ENCODE measurements at regions not wholly inside any gene's neighbourhood (a gene's known extent, or its start where the extent isn't known, plus 50 kb on each side); places are given as distances from the start of the nearest gene placed in this dataset.

DNA sequence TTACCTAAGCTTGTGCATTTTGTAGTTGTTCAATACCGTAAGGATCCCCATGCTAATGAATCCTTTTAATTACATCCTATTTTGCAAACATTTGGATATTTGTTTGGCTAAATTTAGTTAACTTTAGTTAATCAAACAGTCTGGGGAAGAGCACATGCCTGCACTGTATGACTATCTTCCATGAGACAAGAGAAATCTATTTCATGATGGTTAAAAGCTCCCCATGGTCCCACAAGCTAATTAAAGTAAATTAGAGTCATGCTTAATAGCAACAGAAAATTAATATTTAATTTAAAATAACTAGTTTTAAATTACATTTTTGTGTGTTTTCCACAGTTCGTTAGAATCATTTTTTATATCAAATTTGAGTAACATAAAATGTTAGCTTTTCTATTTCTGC, 95.4 kb upstream of the S1PR1 start:
- no peaks in the 10 kb centered on the region for H3K9me2 ChIP-seq (replicated peaks; ENCODE audit: low read depth, low read length)
- no peaks in the 10 kb centered on the region for H3K27me3 ChIP-seq (ENCODE audit: insufficient read depth, low read length, poor library complexity, severe bottlenecking)

DNA sequence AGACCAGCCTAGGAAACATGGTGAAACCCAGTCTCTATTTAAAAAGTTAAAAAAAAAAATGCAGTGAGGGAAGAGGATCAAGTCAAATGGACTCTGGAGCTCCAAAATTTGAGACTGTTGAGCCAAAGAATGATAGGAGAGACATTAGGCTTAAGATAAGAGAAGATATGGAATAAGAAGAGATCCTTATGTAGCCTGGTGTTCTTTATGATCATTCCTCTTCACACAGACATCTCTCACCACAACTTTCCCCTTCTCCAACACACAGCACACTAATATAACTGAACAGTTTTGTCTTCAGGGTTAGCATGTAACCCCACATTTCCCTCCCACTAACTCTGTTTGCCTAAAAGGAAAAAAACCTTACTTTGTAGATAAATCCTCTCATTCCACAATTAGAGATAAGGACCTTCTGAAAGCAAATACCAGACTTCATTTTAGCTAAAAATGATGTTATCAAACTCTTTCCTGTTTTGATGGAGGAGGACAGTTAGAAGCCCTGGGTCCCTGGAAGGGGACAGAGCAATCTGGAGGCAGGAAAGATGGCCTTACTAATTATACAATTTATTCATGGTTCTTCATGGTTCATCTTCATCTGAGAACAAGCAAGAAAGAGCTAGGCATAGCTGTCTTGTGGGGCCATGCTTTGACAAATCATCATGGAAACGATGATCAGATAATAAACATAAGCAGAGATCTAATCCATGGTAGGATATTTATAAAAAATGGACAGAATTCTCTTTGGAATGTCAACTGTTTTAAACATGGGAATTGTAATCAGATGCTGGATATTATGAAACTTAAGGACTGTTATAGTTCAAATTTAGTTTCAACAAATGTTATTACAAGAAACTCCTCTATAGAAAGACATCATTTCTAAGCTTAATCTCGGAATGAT, 96.7 kb upstream of the S1PR1 start:
- Histone ChIP-seq H2AFZ (ENCODE audit: low read length) (0 out of 2 replicates have a peak overlapping the region, but pooled peaks have one; percentile 4), H3K9ac (ENCODE audit: low read depth, low read length, poor library complexity, severe bottlenecking) (no peak overlapping the region), H3K79me2 (ENCODE audit: insufficient read depth, low read length) (no peaks in the 10 kb centered on the region), H3K27me3 (ENCODE audit: insufficient read depth, low read length, poor library complexity, severe bottlenecking) (no peaks in the 10 kb centered on the region), H3K9me3 (ENCODE audit: insufficient read depth, low read depth, low read length) (no peaks in the 10 kb centered on the region), H3K36me3 (ENCODE audit: insufficient read depth, low read length) (no peaks in the 10 kb centered on the region), H4K20me1 (ENCODE audit: insufficient read depth, low read length, poor library complexity, severe bottlenecking) (no peaks in the 10 kb centered on the region), H3K9me2 (replicated peaks; ENCODE audit: low read depth, low read length) (no peaks in the 10 kb centered on the region), H3K4me1 (ENCODE audit: insufficient read depth, low read length, poor library complexity, severe bottlenecking) (peaks cover 18% of the 10 kb centered on the region), H3F3A (ENCODE audit: low read depth) (no peaks in the 10 kb centered on the region), H3K4me3 (ENCODE audit: low read length, poor library complexity, severe bottlenecking) (no peak overlapping the region), H3K4me2 (ENCODE audit: low read depth, low read length, poor library complexity, severe bottlenecking) (no peak overlapping the region)
- no peak for TF ChIP-seq EZH2phosphoT487 (IDR thresholded peaks at IDR 0.05; ENCODE audit: borderline replicate concordance)
- TF ChIP-seq, protein P1, sequence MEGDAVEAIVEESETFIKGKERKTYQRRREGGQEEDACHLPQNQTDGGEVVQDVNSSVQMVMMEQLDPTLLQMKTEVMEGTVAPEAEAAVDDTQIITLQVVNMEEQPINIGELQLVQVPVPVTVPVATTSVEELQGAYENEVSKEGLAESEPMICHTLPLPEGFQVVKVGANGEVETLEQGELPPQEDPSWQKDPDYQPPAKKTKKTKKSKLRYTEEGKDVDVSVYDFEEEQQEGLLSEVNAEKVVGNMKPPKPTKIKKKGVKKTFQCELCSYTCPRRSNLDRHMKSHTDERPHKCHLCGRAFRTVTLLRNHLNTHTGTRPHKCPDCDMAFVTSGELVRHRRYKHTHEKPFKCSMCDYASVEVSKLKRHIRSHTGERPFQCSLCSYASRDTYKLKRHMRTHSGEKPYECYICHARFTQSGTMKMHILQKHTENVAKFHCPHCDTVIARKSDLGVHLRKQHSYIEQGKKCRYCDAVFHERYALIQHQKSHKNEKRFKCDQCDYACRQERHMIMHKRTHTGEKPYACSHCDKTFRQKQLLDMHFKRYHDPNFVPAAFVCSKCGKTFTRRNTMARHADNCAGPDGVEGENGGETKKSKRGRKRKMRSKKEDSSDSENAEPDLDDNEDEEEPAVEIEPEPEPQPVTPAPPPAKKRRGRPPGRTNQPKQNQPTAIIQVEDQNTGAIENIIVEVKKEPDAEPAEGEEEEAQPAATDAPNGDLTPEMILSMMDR (conservative IDR thresholded peaks at IDR 0.05; ENCODE audit: low read length) = no peak

More for the DNA sequence above, 95.4 kb upstream of the S1PR1 start:
- no peak overlapping the region for H3K4me3 ChIP-seq (ENCODE audit: low read length, poor library complexity, severe bottlenecking)
- H3K4me1 ChIP-seq (ENCODE audit: insufficient read depth, low read length, poor library complexity, severe bottlenecking) = peaks cover 18% of the 10 kb centered on the region
- no peaks in the 10 kb centered on the region for H3K79me2 ChIP-seq (ENCODE audit: insufficient read depth, low read length)
- no peaks in the 10 kb centered on the region for H3K9me3 ChIP-seq (ENCODE audit: insufficient read depth, low read depth, low read length)
- TF ChIP-seq, protein P1 (conservative IDR thresholded peaks at IDR 0.05; ENCODE audit: low read length) = no peak
- TF ChIP-seq EZH2phosphoT487 (IDR thresholded peaks at IDR 0.05; ENCODE audit: borderline replicate concordance) = no peak
- no peak overlapping the region for H3K9ac ChIP-seq (ENCODE audit: low read depth, low read length, poor library complexity, severe bottlenecking)
- H3K36me3 ChIP-seq (ENCODE audit: insufficient read depth, low read length) = no peaks in the 10 kb centered on the region
- no peaks in the 10 kb centered on the region for H3F3A ChIP-seq (ENCODE audit: low read depth)
- no peak overlapping the region for H3K4me2 ChIP-seq (ENCODE audit: low read depth, low read length, poor library complexity, severe bottlenecking)
- H4K20me1 ChIP-seq (ENCODE audit: insufficient read depth, low read length, poor library complexity, severe bottlenecking) = no peaks in the 10 kb centered on the region
- no peak overlapping the region for H2AFZ ChIP-seq (ENCODE audit: low read length)

DNA sequence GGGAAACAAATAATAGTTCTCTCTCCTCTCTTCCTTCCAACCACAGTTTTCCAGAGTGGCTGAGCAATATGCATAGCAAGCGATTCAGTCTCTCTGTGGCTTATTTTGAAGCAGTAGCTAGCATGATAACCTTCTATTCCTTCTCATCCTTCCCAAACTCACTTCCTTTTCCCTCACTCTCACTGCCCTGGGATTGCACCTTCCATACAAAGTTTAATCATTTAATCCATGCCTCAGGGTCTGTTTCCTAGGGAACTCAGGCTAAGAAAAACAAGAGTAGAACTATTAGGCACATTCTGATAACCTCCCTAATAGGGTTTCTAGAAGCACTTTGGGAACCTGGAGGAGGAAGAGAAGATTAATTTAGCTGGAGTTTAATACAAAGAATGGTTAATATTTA, 97.7 kb upstream of the S1PR1 start:
- no peaks in the 10 kb centered on the region for H3K79me2 ChIP-seq (ENCODE audit: insufficient read depth, low read length)
- no peaks in the 10 kb centered on the region for H4K20me1 ChIP-seq (ENCODE audit: insufficient read depth, low read length, poor library complexity, severe bottlenecking)
- no peaks in the 10 kb centered on the region for H3K9me3 ChIP-seq (ENCODE audit: insufficient read depth, low read depth, low read length)
- no peaks in the 10 kb centered on the region for H3K9me2 ChIP-seq (replicated peaks; ENCODE audit: low read depth, low read length)
- H2AFZ ChIP-seq (ENCODE audit: low read length) = no peak overlapping the region
- no peak overlapping the region for H3K9ac ChIP-seq (ENCODE audit: low read depth, low read length, poor library complexity, severe bottlenecking)
- peaks cover 17% of the 10 kb centered on the region for H3K4me1 ChIP-seq (ENCODE audit: insufficient read depth, low read length, poor library complexity, severe bottlenecking)
- no peaks in the 10 kb centered on the region for H3K36me3 ChIP-seq (ENCODE audit: insufficient read depth, low read length)
- TF ChIP-seq, protein P1 (conservative IDR thresholded peaks at IDR 0.05; ENCODE audit: low read length) = no peak
- no peak for TF ChIP-seq EZH2phosphoT487 (IDR thresholded peaks at IDR 0.05; ENCODE audit: borderline replicate concordance)
- H3K4me3 ChIP-seq (ENCODE audit: low read length, poor library complexity, severe bottlenecking) = no peak overlapping the region
- no peaks in the 10 kb centered on the region for H3F3A ChIP-seq (ENCODE audit: low read depth)
- H3K4me2 ChIP-seq (ENCODE audit: low read depth, low read length, poor library complexity, severe bottlenecking) = no peak overlapping the region
- H3K27me3 ChIP-seq (ENCODE audit: insufficient read depth, low read length, poor library complexity, severe bottlenecking) = no peaks in the 10 kb centered on the region
